ENCODE measurements at regions not wholly inside any gene's neighbourhood (a gene's known extent, or its start where the extent isn't known, plus 50 kb on each side); places are given as distances from the start of the nearest gene placed in this dataset.

- no peak for TF ChIP-seq POLR2AphosphoS5 (IDR thresholded peaks at IDR 0.05; ENCODE audit: low read depth, low read length)
- TF ChIP-seq SIN3A (IDR thresholded peaks at IDR 0.05; ENCODE audit: borderline replicate concordance, insufficient read depth, low read length) = no peak
- TF ChIP-seq REST (IDR thresholded peaks at IDR 0.05; ENCODE audit: insufficient read depth in 1 of 2, low read depth in 2 of 2, low read length in 2 of 2) = no peak
- TF ChIP-seq TAF1 (IDR thresholded peaks at IDR 0.05; ENCODE audit: borderline replicate concordance, insufficient read depth, low read length) = no peak
- TF ChIP-seq FOXP2 (optimal IDR thresholded peaks at IDR 0.05; ENCODE audit: borderline replicate concordance, extremely low read depth, extremely low read length, insufficient read depth) = no peak
These were observed 148.5 kb upstream of the PRSS16 start for GRCh38 chr6:27098956-27099355.
